CD4-positive, alpha-beta T cell (primary cell): ENCODE measurements at regions not wholly inside any gene's neighbourhood (a gene's known extent, or its start where the extent isn't known, plus 50 kb on each side); places are given as distances from the start of the nearest gene placed in this dataset.

ENCODE experiments used
- ATAC-seq: fragments of 200-7000 bp; cut with Tn5 transposase; one replicate; pipeline ENCODE4 v1.10.0; 2022; ENCODE audit warnings: mild to moderate bottlenecking; ENCODE audit not compliant: poor library complexity
- CTCF ChIA-PET: fragments of 350-600 bp; sonication (Branson Sonifier 250); formaldehyde crosslinking; loops from one replicate; lab custom pipeline; 2021; ENCODE audit warnings: antibody characterized with exemption, inconsistent platforms; lab: Charles Lee
- POLR2A ChIA-PET: fragments of 350-600 bp; sonication (Branson Sonifier 250); formaldehyde crosslinking; loops from one replicate; lab custom pipeline; 2021; ENCODE audit warnings: antibody characterized with exemption, inconsistent platforms; lab: Charles Lee
- DNase-seq, 14 experiments: peaks; one replicate each; pipeline ENCODE4 v3.0.0-alpha.2; 2013 to 2020; ENCODE audit warnings: mixed read lengths in 2 of 14
- H3K27ac ChIP-seq, 2 donors: one replicate each; pipeline versions ENCODE4 v1.5.1 to v1.7.0; 2013; ENCODE audit warnings: low read length in 2 of 2, low read depth in 1 of 2, mild to moderate bottlenecking in 1 of 2
- H3K27me3 ChIP-seq, 2 experiments: 1 replicate in 1 of 2; 2 replicates in 1 of 2; pipeline versions ENCODE4 v1.6.1 to v1.7.0; 2013; ENCODE audit warnings: low read length in 2 of 2, control low read depth in 1 of 2, mild to moderate bottlenecking in 1 of 2, moderate library complexity in 1 of 2; ENCODE audit not compliant: insufficient read depth in 2 of 2, control insufficient read depth in 1 of 2
- H3K36me3 ChIP-seq: one replicate; pipeline ENCODE4 v1.6.1; 2013; ENCODE audit warnings: low read length, control low read depth; ENCODE audit not compliant: insufficient read depth
- H3K4me1 ChIP-seq: one replicate; pipeline ENCODE4 v1.6.1; 2013; ENCODE audit warnings: low read length, control low read depth; ENCODE audit not compliant: insufficient read depth
- H3K4me3 ChIP-seq: one replicate; pipeline ENCODE4 v1.5.1; 2013; ENCODE audit warnings: mild to moderate bottlenecking, low read length, moderate library complexity
- H3K9me3 ChIP-seq, 2 experiments: 1 replicate in 1 of 2; 2 replicates in 1 of 2; pipeline versions ENCODE4 v1.6.1 to v1.7.0; 2013; ENCODE audit warnings: low read length in 2 of 2, mild to moderate bottlenecking in 2 of 2, control low read depth in 1 of 2, moderate library complexity in 1 of 2; ENCODE audit not compliant: control insufficient read depth in 1 of 2, insufficient read depth in 1 of 2
- H3K27ac Mint-ChIP-seq: one replicate; pipeline ENCODE4 v1.8.0; 2020; ENCODE audit warnings: mixed read lengths
- H3K27me3 Mint-ChIP-seq: one replicate; pipeline ENCODE4 v1.8.0; 2021; ENCODE audit warnings: mixed read lengths
- H3K36me3 Mint-ChIP-seq: one replicate; pipeline ENCODE4 v1.8.0; 2021; ENCODE audit warnings: low read depth, mixed read lengths
- H3K4me1 Mint-ChIP-seq: one replicate; pipeline ENCODE4 v1.8.0; 2021; ENCODE audit warnings: low read depth, mixed read lengths
- H3K4me3 Mint-ChIP-seq: one replicate; pipeline ENCODE4 v1.8.0; 2020; ENCODE audit warnings: mild to moderate bottlenecking, mixed read lengths
- H3K9me3 Mint-ChIP-seq: one replicate; pipeline ENCODE4 v1.8.0; 2020; ENCODE audit warnings: mixed read lengths
- intact Hi-C, 2 experiments: fragments of 100-400 bp; cut with DNase I in 1 of 2; cut with micrococcal nuclease in 1 of 2; formaldehyde crosslinking; loops; one replicate each; pipeline versions ENCODE4 v1.15.1 to v1.9.0; 2023 to 2025; cut with DNase I, micrococcal nuclease
- TF ChIP-seq, protein P1 (sequence below): fragments of 200-600 bp; IDR thresholded peaks from one replicate; pipeline ENCODE4 v1.8.0; 2022; ENCODE audit warnings: antibody characterized with exemption, mild to moderate bottlenecking

DNA sequence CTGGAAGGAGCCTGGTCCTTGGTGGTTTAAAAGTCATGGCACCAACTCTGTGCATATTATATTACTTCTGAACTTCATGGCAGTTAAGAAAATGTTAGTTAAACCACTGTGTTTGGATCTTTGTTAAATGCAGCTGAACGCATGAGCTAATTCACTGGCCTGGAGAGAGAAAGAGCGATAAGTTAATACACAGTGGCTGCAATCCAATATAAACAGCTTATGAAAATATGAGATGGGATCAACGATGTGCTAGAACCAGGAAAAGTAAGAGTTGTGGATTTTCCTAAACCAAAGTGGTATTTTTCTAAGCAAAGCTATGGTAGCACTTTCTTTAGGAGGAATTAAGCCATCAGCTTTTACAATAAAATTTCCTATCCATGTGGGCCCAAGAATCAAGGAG is 326.7 kb downstream of the MTX2 start:
- TF ChIP-seq, protein P1, sequence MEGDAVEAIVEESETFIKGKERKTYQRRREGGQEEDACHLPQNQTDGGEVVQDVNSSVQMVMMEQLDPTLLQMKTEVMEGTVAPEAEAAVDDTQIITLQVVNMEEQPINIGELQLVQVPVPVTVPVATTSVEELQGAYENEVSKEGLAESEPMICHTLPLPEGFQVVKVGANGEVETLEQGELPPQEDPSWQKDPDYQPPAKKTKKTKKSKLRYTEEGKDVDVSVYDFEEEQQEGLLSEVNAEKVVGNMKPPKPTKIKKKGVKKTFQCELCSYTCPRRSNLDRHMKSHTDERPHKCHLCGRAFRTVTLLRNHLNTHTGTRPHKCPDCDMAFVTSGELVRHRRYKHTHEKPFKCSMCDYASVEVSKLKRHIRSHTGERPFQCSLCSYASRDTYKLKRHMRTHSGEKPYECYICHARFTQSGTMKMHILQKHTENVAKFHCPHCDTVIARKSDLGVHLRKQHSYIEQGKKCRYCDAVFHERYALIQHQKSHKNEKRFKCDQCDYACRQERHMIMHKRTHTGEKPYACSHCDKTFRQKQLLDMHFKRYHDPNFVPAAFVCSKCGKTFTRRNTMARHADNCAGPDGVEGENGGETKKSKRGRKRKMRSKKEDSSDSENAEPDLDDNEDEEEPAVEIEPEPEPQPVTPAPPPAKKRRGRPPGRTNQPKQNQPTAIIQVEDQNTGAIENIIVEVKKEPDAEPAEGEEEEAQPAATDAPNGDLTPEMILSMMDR: no peak
- Histone ChIP-seq H3K4me3 (no peak overlapping the region), H3K27me3 (peaks cover 0 to 18% of the 10 kb centered on the region in 2 experiments), H3K9me3 (no peaks in the 10 kb centered on the region), H3K36me3 (no peaks in the 10 kb centered on the region), H3K27ac (no peak overlapping the region), H3K4me1 (no peaks in the 10 kb centered on the region)
- Mint-ChIP-seq H3K36me3 (no peaks in the 10 kb centered on the region), H3K27ac (no peak overlapping the region), H3K9me3 (no peaks in the 10 kb centered on the region), H3K4me3 (no peak overlapping the region), H3K4me1 (no peaks in the 10 kb centered on the region), H3K27me3 (peaks cover 19% of the 10 kb centered on the region)
- intact Hi-C loops: no loop called here
- DNase-seq: no peak
- CTCF ChIA-PET: no interaction called here
- POLR2A ChIA-PET: no interaction called here
- ATAC-seq: no peak

GRCh38 chr2:176597916-176598315 is 328.7 kb downstream of the MTX2 start:
- Histone ChIP-seq H3K27ac (no peak overlapping the region), H3K4me1 (no peaks in the 10 kb centered on the region), H3K27me3 (peaks cover 0 to 36% of the 10 kb centered on the region in 2 experiments), H3K4me3 (no peak overlapping the region), H3K36me3 (no peaks in the 10 kb centered on the region), H3K9me3 (no peaks in the 10 kb centered on the region)
- DNase-seq (no peak), ATAC-seq (no peak)
- Mint-ChIP-seq H3K27me3 (peaks cover 28% of the 10 kb centered on the region), H3K9me3 (no peaks in the 10 kb centered on the region), H3K27ac (no peak overlapping the region), H3K4me3 (no peak overlapping the region), H3K36me3 (no peaks in the 10 kb centered on the region), H3K4me1 (no peaks in the 10 kb centered on the region)
- CTCF ChIA-PET: interaction anchor here (0.6 kb wide), 1 partner anchor 137 kb away, joined by 3 read pairs; no protein-coding TSS in a partner anchor
- POLR2A ChIA-PET: no interaction called here
- TF ChIP-seq, protein P1: no peak
- intact Hi-C loops: no loop called here

DNA sequence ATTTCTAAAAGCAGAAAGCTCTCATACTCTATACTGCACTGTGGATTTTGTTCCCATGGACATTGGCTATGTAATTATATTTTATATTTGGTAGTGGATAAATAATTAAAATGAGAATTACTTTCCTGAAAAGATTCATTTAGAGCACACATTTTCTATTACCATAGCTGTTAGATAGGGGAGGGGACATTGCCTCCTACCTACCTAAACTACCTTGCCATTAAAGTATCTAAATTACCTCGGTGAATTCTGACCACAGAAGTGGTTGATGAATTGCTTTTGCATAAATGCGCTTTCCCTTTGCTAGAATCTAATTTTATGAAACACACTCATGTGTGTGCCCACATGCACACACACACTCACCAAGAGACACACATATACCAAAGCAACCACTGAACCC is 329.1 kb downstream of the MTX2 start:
- H3K4me3 Mint-ChIP-seq: no peak overlapping the region
- CTCF ChIA-PET: no interaction called here

More for the DNA sequence above, 329.1 kb downstream of the MTX2 start:
- POLR2A ChIA-PET: no interaction called here
- no peak overlapping the region for H3K27ac Mint-ChIP-seq
- H3K36me3 ChIP-seq: no peaks in the 10 kb centered on the region
- H3K36me3 Mint-ChIP-seq: no peaks in the 10 kb centered on the region
- DNase-seq (no peak), ATAC-seq (no peak)
- H3K4me1 Mint-ChIP-seq: no peaks in the 10 kb centered on the region
- no peak overlapping the region for H3K27ac ChIP-seq
- no peaks in the 10 kb centered on the region for H3K9me3 Mint-ChIP-seq
- H3K27me3 Mint-ChIP-seq: peaks cover 30% of the 10 kb centered on the region
- intact Hi-C loops: no loop called here
- no peaks in the 10 kb centered on the region for H3K4me1 ChIP-seq
- TF ChIP-seq, protein P1: no peak
- H3K27me3 ChIP-seq: peaks cover 0 to 36% of the 10 kb centered on the region in 2 experiments
- no peak overlapping the region for H3K4me3 ChIP-seq
- no peaks in the 10 kb centered on the region for H3K9me3 ChIP-seq
